Esophagus muscularis mucosa (tissue), 4 donors: ENCODE measurements at regions not wholly inside any gene's neighbourhood (a gene's known extent, or its start where the extent isn't known, plus 50 kb on each side); places are given as distances from the start of the nearest gene placed in this dataset.

ENCODE experiments used
- DNase-seq: peaks from one replicate; pipeline ENCODE4 v3.0.0-alpha.2; 2017; ENCODE audit errors: extremely low spot score
- H3K27ac ChIP-seq, 4 donors: fragments of 200-600 bp; sonication (generic); replicated peaks in 1 of 4; 1 replicate in 3 of 4; 2 replicates in 1 of 4; pipeline ENCODE4 v1.5.1; 2016 to 2019; ENCODE audit warnings: mild to moderate bottlenecking in 1 of 4
- H3K27me3 ChIP-seq, 4 donors: fragments of 200-600 bp; sonication (generic); one replicate each; pipeline versions ENCODE4 v1.5.1 to v1.6.0; 2016 to 2019
- H3K36me3 ChIP-seq, 4 donors: fragments of 200-600 bp; sonication (generic); one replicate each; pipeline ENCODE4 v1.5.1; 2016 to 2019
- H3K4me1 ChIP-seq, 4 donors: fragments of 200-600 bp; sonication (generic); one replicate each; pipeline ENCODE4 v1.5.1; 2016 to 2019
- H3K4me3 ChIP-seq, 4 donors: fragments of 200-600 bp; sonication (generic); 1 replicate in 2 of 4; 2 replicates in 2 of 4; pipeline ENCODE4 v1.5.1; 2016 to 2019; ENCODE audit warnings: mild to moderate bottlenecking in 4 of 4, moderate library complexity in 1 of 4
- H3K9me3 ChIP-seq, 4 donors: fragments of 200-600 bp; sonication (generic); 1 replicate in 3 of 4; 2 replicates in 1 of 4; pipeline ENCODE4 v1.5.1; 2016 to 2019
- CTCF ChIP-seq, 3 experiments: fragments of 200-600 bp in 2 of 3; fragments of 450-650 bp in 1 of 3; sonication (generic) in 2 of 3; IDR thresholded peaks; one replicate each; pipeline ENCODE4 v1.5.1; 2017 to 2019; ENCODE audit warnings: antibody characterized with exemption in 3 of 3, mild to moderate bottlenecking in 2 of 3, moderate library complexity in 1 of 3
- EP300 ChIP-seq: sonication (generic); formaldehyde crosslinking; IDR thresholded peaks from one replicate; pipeline ENCODE4 v1.6.1; 2017; ENCODE audit warnings: antibody characterized with exemption
- POLR2A ChIP-seq: fragments of 450-650 bp; IDR thresholded peaks from one replicate; pipeline ENCODE4 v1.6.1; 2017; ENCODE audit warnings: antibody characterized with exemption, moderate library complexity, mild to moderate bottlenecking, low read depth
- POLR2AphosphoS5 ChIP-seq, 2 donors: sonication (generic); formaldehyde crosslinking; IDR thresholded peaks; one replicate each; pipeline ENCODE4 v1.6.1; 2017; ENCODE audit warnings: antibody characterized with exemption in 2 of 2
- WGBS: methylation state at CpG from one replicate; pipeline ENCODE4 v1.1.5; 2018; 5-methylcytosine and 5-hydroxymethylcytosine counted together
- intact Hi-C: fragments of 100-400 bp; cut with DNase I; formaldehyde crosslinking; loops from one replicate; pipeline ENCODE4 v1.15.1; 2023

DNA sequence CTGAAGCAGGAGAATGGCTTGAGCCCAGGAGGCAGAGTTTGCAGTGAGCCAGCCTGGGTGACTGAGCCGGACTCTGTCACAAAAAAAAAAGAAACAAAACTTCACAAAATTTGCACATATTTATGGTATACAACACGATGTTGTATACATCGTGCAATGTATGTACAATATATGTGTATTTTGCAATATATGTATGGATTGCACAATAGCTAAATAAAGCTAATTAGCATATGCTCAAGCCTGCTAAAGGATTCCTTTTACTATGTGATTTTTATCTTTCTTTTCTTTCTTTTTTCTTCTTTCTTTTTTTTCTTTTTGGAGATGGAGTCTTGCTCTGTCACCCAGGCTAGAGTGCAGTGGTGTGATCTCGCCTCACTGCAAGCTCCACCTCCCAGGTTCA, 368.0 kb upstream of the FAM98A start:
- H3K4me3 ChIP-seq = no peak overlapping the region
- no peaks in the 10 kb centered on the region for H3K9me3 ChIP-seq
- 80% methylated on average over 4 of the region's 4 CpGs for WGBS
- H3K4me1 ChIP-seq = no peaks in the 10 kb centered on the region
- H3K27ac ChIP-seq = no peak overlapping the region
- DNase-seq = no peak
- intact Hi-C loops = no loop called here
- no peaks in the 10 kb centered on the region for H3K27me3 ChIP-seq
- no peaks in the 10 kb centered on the region for H3K36me3 ChIP-seq
- no peak for TF ChIP-seq EP300

DNA sequence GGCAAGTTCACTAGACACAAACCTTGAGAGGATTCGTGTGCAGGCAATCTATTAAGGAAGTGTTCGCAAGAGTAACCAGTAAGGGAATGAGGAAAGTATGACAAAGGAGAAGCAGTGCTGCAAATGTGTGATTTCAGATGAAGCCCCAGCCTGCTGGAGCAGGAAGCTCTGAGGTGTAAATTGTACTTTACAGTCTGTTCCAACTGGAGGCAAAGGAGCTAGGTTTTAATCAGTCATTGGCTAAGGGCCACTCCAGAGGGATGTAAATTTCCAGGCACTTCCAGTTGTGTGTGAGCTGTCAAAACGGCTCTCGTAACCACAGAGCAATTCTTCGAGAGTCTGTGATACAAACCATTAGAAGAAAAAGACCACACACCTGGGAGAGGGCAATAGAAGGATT, 359.5 kb upstream of the FAM98A start:
- H3K27me3 ChIP-seq = no peaks in the 10 kb centered on the region

DNA sequence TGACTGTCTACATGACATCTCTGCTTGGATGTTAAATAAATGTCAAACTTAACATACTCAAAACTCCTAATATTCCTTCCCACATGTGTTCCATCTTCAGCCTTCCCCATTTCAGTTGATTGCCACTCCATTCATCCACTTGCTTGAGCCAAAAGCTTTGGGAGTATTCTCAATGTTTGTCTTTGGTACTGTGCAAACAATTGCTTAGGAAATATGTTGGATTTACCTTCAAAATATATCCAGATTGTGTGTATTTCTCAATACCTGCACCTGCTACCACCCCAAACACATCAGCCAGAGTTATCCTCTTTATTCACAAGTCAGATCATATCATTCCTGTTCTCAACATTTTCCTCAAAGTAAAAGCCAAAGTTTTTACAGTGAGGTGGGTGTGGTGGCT, 350.3 kb upstream of the FAM98A start:
- H3K36me3 ChIP-seq = no peaks in the 10 kb centered on the region
- no peaks in the 10 kb centered on the region for H3K9me3 ChIP-seq
- no peak overlapping the region for H3K27ac ChIP-seq
- no peaks in the 10 kb centered on the region for H3K27me3 ChIP-seq
- intact Hi-C loops = no loop called here
- DNase-seq = no peak
- TF ChIP-seq POLR2A (no peak), EP300 (no peak), CTCF (IDR thresholded peaks at IDR 0.05) (no peak), POLR2AphosphoS5 (IDR thresholded peaks at IDR 0.05) (no peak)
- H3K4me3 ChIP-seq = no peak overlapping the region
- H3K4me1 ChIP-seq = no peaks in the 10 kb centered on the region

More for the DNA sequence above, 359.5 kb upstream of the FAM98A start:
- Histone ChIP-seq H3K27ac (no peak overlapping the region), H3K36me3 (no peaks in the 10 kb centered on the region), H3K9me3 (no peaks in the 10 kb centered on the region), H3K4me1 (no peaks in the 10 kb centered on the region), H3K4me3 (no peak overlapping the region)
- intact Hi-C loops = no loop called here
- no peak for DNase-seq
- WGBS = 46% methylated on average over 5 of the region's 5 CpGs
- TF ChIP-seq EP300 (no peak), POLR2A (no peak), POLR2AphosphoS5 (IDR thresholded peaks at IDR 0.05) (no peak)

DNA sequence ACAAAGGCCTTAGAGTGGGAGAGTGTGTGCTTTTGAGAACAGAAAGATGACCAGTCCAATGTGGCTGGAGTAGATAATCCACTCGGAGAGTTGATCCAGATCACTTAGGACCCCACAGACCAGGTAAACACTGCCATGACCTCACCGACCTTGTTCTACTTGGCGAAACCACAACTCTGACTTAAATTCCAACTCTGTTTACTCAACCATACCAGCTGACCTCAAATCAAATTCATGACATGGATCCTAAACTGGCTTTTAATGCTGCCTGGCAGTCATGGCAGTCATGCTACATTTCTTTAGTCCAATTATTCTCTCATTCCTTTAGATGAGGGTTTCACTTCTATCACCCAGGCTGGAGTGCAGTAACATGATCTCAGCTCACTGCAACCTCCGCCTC, 347.1 kb upstream of the FAM98A start:
- DNase-seq = no peak
- no peak overlapping the region for H3K27ac ChIP-seq
- H3K36me3 ChIP-seq = no peaks in the 10 kb centered on the region
- no peaks in the 10 kb centered on the region for H3K4me1 ChIP-seq
- 90% methylated on average over 4 of the region's 4 CpGs for WGBS
- H3K9me3 ChIP-seq = no peaks in the 10 kb centered on the region
- no peaks in the 10 kb centered on the region for H3K27me3 ChIP-seq
- no peak overlapping the region for H3K4me3 ChIP-seq
- no peak for TF ChIP-seq EP300
- no peak for TF ChIP-seq POLR2AphosphoS5 (IDR thresholded peaks at IDR 0.05)
- TF ChIP-seq POLR2A = no peak
- no peak for TF ChIP-seq CTCF (IDR thresholded peaks at IDR 0.05)
- intact Hi-C loops = no loop called here

GRCh38 chr2:33933203-33933602, 334.1 kb upstream of the FAM98A start:
- H3K4me3 ChIP-seq = no peak overlapping the region
- intact Hi-C loops = no loop called here
- no peaks in the 10 kb centered on the region for H3K4me1 ChIP-seq
- no peaks in the 10 kb centered on the region for H3K27me3 ChIP-seq
- no peaks in the 10 kb centered on the region for H3K36me3 ChIP-seq
- no peak for TF ChIP-seq POLR2A
- no peak for TF ChIP-seq EP300
- no peak for TF ChIP-seq CTCF (IDR thresholded peaks at IDR 0.05)
- no peak for TF ChIP-seq POLR2AphosphoS5 (IDR thresholded peaks at IDR 0.05)
- no peak for DNase-seq
- no peaks in the 10 kb centered on the region for H3K9me3 ChIP-seq
- H3K27ac ChIP-seq = no peak overlapping the region

DNA sequence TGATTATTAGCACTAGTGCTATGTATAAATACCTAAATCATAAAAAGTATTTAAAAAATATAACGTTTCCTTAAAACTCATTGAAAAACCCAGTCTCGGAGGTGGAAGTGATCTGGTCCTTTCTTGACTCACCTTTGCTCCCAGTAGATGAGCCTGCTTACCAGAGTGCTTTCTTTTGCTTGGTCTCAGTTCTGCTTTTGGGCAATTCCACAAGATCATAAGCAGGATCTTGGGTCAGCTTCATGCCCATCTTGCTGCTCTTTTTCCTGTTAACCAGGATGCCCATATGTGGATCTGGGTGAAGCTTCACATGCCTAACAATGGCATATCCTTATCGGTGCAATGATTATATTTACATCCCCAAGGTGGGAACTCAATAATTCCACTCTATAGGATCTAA, 332.1 kb upstream of the FAM98A start:
- Histone ChIP-seq H3K27ac (no peak overlapping the region), H3K9me3 (no peaks in the 10 kb centered on the region), H3K4me1 (no peaks in the 10 kb centered on the region), H3K36me3 (no peaks in the 10 kb centered on the region), H3K4me3 (no peak overlapping the region), H3K27me3 (no peaks in the 10 kb centered on the region)
- TF ChIP-seq POLR2AphosphoS5 (IDR thresholded peaks at IDR 0.05) = no peak
- no peak for TF ChIP-seq CTCF (IDR thresholded peaks at IDR 0.05)
- no peak for TF ChIP-seq POLR2A
- no peak for TF ChIP-seq EP300
- 88% methylated on average over 3 of the region's 3 CpGs for WGBS
- intact Hi-C loops = no loop called here
- no peak for DNase-seq
